ENCODE measurements at regions not wholly inside any gene's neighbourhood (a gene's known extent, or its start where the extent isn't known, plus 50 kb on each side); places are given as distances from the start of the nearest gene placed in this dataset.

DNA sequence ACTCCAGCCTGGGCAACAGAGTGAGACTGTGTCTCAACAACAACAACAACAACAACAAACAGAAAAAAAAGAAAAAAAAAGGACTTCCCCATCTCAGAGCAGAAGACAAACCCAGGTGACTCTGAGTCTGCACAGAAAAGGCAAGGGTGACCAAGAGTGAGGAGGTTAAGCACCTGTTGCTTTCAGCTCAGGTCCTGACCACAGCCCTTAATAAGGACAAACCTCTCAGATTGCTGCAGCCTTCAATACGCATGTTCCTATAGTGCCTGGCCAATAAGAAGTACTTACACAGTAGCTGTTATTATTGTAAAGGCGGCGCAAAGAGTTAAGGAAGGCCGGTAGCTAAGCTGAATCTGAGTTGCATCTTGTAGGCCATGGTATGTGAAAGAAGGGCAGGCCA, 102.3 kb upstream of the MSX2 start:
- intact Hi-C loops (cut with DNase I) = no loop called here
- peaks cover 0 to 15% (median 4%) of the 10 kb centered on the region in 3 donors for H3K4me1 ChIP-seq
- no peak overlapping the region for H3K4me3 ChIP-seq
- no peak for DNase-seq
- H3K27me3 ChIP-seq = peaks cover 0 to 82% (median 0%) of the 10 kb centered on the region in 4 donors
- no peak for TF ChIP-seq POLR2A (IDR thresholded peaks at IDR 0.05)
- no peak overlapping the region for H3K27ac ChIP-seq
- H3K36me3 ChIP-seq = no peaks in the 10 kb centered on the region
- 85 to 93% methylated on average over 4 of the region's 4 CpGs for WGBS, 2 donors
- H3K9me3 ChIP-seq = no peaks in the 10 kb centered on the region

DNA sequence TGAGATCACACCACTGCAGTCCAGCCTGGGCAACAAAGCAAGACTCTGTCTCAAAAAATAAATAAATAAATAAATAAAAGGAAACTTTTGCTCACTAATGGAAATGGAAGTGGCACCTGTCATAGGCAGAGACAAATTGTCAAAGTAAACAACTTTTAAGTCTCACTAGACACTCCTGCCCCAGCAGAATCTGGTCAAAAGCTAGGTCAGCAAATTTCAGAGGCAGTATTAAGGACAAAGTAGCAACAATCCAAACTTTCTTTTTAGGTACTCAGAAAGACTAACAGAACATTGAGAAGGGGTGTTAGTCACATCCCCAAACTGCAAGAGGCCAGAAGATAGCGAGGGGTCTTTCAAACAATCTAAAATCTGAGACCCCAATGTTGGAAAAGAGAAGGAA, 101.4 kb upstream of the MSX2 start:
- intact Hi-C loops (cut with DNase I) = no loop called here
- Histone ChIP-seq H3K27ac (no peak overlapping the region), H3K4me3 (no peak overlapping the region), H3K9me3 (no peaks in the 10 kb centered on the region), H3K36me3 (no peaks in the 10 kb centered on the region), H3K27me3 (peaks cover 0 to 81% (median 0%) of the 10 kb centered on the region in 4 donors), H3K4me1 (peaks cover 0 to 15% (median 4%) of the 10 kb centered on the region in 3 donors)
- no peak for TF ChIP-seq POLR2A (IDR thresholded peaks at IDR 0.05)
- TF ChIP-seq, protein P1, sequence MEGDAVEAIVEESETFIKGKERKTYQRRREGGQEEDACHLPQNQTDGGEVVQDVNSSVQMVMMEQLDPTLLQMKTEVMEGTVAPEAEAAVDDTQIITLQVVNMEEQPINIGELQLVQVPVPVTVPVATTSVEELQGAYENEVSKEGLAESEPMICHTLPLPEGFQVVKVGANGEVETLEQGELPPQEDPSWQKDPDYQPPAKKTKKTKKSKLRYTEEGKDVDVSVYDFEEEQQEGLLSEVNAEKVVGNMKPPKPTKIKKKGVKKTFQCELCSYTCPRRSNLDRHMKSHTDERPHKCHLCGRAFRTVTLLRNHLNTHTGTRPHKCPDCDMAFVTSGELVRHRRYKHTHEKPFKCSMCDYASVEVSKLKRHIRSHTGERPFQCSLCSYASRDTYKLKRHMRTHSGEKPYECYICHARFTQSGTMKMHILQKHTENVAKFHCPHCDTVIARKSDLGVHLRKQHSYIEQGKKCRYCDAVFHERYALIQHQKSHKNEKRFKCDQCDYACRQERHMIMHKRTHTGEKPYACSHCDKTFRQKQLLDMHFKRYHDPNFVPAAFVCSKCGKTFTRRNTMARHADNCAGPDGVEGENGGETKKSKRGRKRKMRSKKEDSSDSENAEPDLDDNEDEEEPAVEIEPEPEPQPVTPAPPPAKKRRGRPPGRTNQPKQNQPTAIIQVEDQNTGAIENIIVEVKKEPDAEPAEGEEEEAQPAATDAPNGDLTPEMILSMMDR (IDR thresholded peaks at IDR 0.05) = no peak
- WGBS, 2 donors = 87 to 89% methylated on average over 1 of the region's 1 CpG
- DNase-seq = no peak

DNA sequence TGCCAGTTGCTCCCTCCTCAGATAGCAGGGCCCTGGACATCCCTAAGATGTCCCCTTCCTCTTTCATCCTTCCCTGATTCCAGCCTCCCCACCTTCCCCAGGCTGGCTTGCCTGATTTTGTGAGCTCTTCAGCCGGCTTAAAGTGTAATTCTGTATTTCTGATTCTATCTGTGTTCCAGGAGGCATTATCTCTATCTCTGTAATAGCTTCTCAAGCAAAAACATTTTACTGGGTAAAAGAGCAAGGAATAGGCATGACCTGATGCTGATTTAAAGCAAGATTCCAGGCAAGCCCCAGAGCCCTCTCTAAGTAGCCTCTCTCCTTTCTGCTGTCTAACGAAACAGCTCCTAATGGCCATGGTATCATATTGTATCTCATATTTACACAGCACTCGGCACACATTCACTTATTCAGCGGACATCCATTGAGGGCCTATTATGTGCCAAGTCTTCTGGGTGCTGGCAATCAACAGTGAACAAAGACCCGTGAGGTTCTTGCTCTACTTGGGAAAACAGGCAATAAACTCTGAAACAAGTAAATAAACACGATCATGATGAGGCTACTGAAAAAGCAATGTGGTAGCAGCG, 100.9 kb upstream of the MSX2 start:
- H3K4me3 ChIP-seq = no peak overlapping the region
- no peaks in the 10 kb centered on the region for H3K9me3 ChIP-seq
- intact Hi-C loops (cut with DNase I) = no loop called here
- H3K36me3 ChIP-seq = no peaks in the 10 kb centered on the region
- H3K27me3 ChIP-seq = peaks cover 0 to 77% (median 0%) of the 10 kb centered on the region in 4 donors
- peaks cover 0 to 15% (median 4%) of the 10 kb centered on the region in 3 donors for H3K4me1 ChIP-seq
- DNase-seq = no peak
- TF ChIP-seq, protein P1 (IDR thresholded peaks at IDR 0.05) = no peak
- TF ChIP-seq POLR2A (IDR thresholded peaks at IDR 0.05) = no peak
- H3K27ac ChIP-seq = no peak overlapping the region
- 77 to 83% methylated on average over 7 of the region's 7 CpGs for WGBS, 2 donors

DNA sequence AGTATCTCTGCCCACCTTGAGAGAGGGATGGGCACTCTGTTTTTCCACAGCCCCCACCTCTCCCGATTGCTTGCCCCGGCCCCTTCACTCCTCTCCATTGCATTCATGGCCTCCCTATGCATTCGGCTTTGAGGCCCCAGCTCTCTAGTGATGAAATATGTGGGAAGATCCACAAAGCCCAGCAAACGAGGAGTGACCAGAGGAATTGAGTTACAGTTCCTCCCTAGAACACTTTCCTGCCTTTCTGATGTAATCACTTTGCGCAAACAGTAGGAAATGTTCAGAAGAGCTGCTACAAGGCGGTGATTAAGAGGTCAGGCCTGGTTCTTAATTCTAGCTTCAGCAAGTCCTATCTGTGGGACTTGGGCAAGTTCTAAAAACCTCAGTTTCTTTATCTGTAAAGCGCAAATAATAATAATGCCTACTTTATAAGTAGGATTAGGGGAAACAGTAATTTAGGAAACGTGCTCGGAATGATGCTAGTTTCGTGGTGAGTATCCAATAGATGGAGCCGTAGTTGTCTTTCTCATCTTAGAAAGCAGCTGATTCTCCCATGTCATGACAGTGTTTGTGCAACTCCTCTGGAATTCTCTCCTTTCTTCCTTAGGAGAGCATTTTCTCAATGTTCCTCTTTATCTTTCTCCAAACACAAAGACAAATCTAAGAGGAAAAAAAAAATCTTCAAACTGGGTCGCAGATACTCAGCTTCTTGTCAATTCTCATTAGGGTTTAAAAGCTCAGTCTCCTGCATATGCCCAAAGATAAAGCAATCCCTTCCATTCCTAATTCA, 99.5 kb upstream of the MSX2 start:
- H3K4me1 ChIP-seq = peaks cover 0 to 15% (median 4%) of the 10 kb centered on the region in 3 donors
- TF ChIP-seq POLR2A (IDR thresholded peaks at IDR 0.05) = no peak
- TF ChIP-seq, protein P1 (IDR thresholded peaks at IDR 0.05) = no peak
- H3K27me3 ChIP-seq = peaks cover 0 to 73% (median 0%) of the 10 kb centered on the region in 4 donors
- 79 to 82% methylated on average over 12 of the region's 12 CpGs for WGBS, 2 donors
- H3K4me3 ChIP-seq = no peak overlapping the region
- H3K9me3 ChIP-seq = no peaks in the 10 kb centered on the region
- intact Hi-C loops (cut with DNase I) = no loop called here
- no peaks in the 10 kb centered on the region for H3K36me3 ChIP-seq
- no peak for DNase-seq
- no peak overlapping the region for H3K27ac ChIP-seq

DNA sequence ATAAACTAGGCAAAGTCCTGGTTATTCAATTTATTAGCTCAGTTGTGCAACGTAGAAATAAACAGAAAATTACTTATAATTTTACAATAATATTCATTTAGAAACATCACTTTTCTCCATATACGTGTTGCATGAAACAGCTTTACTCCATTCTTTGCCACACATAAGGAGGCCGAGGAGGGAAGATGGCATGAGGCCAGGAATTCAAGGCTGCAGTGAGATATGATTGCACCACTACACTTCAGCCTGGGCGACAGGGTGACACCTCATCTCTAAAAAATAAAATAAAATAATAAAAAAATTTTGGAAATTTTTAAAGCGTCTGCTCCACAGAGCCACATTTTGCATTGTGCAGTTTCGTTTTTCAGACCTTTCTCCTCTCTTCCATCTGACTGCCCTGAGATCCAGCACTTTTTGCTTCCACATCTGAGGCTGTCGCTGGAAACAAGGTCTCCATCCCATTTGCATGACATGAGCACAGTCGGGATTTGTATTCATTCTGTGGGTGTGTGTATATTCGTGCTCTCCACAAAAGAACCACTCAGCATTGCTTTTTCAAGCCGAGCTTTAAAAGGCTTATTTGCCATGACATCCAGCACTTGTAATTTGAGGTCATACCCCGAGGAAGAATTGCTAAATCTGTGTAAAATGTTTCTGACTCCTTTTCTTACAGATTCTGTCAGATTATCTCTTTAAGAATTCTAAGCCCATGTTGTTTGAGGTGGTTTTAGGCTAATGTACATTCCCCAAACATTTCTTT, 98.6 kb upstream of the MSX2 start:
- no peaks in the 10 kb centered on the region for H3K36me3 ChIP-seq
- TF ChIP-seq POLR2A (IDR thresholded peaks at IDR 0.05) = no peak
- TF ChIP-seq, protein P1 (IDR thresholded peaks at IDR 0.05) = no peak
- H3K27me3 ChIP-seq = peaks cover 0 to 64% (median 0%) of the 10 kb centered on the region in 4 donors
- peaks cover 0 to 15% (median 4%) of the 10 kb centered on the region in 3 donors for H3K4me1 ChIP-seq
- no peak overlapping the region for H3K27ac ChIP-seq
- no peak overlapping the region for H3K4me3 ChIP-seq
- no peaks in the 10 kb centered on the region for H3K9me3 ChIP-seq
- 29 to 31% methylated on average over 11 of the region's 11 CpGs for WGBS, 2 donors
- no peak for DNase-seq
- intact Hi-C loops (cut with DNase I) = no loop called here
